ENCODE measurements at regions not wholly inside any gene's neighbourhood (a gene's known extent, or its start where the extent isn't known, plus 50 kb on each side); places are given as distances from the start of the nearest gene placed in this dataset.

DNA sequence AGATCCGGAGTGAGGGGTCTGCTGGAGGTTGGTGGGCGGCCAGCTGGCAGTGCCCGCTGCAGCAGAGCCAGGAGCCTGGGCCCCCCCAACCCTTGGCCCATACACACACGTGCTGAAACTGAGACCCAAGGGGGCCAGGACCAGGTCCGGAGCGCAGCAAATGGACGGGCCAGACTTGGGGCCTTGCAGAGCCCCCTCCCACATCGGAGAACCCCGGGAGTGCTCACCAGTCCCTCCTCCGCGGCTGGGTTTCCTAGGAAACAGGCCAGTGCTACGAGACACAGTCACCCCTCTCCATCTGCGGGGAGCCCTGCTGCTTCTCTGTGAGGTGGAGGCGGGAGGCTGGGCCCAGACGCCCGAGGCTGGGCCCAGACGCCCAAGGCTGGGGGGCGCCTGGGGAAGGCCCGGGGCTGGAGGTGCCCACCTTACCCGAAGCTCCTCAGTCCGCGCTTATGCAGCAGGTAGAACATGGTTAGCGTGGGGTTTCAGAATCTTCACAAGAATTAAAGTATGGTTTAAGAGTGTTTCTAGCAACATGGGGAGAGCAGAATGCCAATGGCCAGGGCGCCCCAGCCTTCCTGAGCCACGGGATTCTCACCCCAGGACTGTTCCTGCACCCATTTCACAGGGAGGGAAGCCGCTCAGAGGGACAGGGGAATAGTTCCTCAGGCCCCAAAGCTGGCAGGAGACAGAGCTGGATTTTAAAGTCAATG is 135.0 kb upstream of the PRR20G start:
- Histone ChIP-seq H3F3A (ENCODE audit: insufficient read depth, low read depth) (no peaks in the 10 kb centered on the region), H3K4me1 (replicated peaks; ENCODE audit: insufficient read depth) (no peaks in the 10 kb centered on the region), H4K20me1 (ENCODE audit: insufficient read depth) (no peaks in the 10 kb centered on the region), H3K4me3 (no peak overlapping the region), H3K79me2 (ENCODE audit: low read depth) (no peaks in the 10 kb centered on the region), H3K27me3 (ENCODE audit: insufficient read depth, low read depth) (peaks cover 97% of the 10 kb centered on the region), H3K4me2 (no peak overlapping the region), H3K27ac (no peak overlapping the region), H3K9me2 (ENCODE audit: insufficient read depth) (no peaks in the 10 kb centered on the region), H2AFZ (no peak overlapping the region), H3K9me3 (ENCODE audit: insufficient read depth, low read depth) (no peaks in the 10 kb centered on the region), H3K36me3 (ENCODE audit: low read depth) (no peaks in the 10 kb centered on the region)
- intact Hi-C loops (cut with micrococcal nuclease; ENCODE audit: unreplicated experiment) = no loop called here
- ChIA-PET POLR2A (ENCODE audit: unreplicated experiment) (no interaction called here), CTCF (interaction anchor here (0.7 kb wide), 1 partner anchor 348 kb away, joined by 3 read pairs; no protein-coding TSS in a partner anchor)
- no peak for DNase-seq
- BruUV-seq (replicated peaks) = no TSS peak
- TF ChIP-seq, protein P1, sequence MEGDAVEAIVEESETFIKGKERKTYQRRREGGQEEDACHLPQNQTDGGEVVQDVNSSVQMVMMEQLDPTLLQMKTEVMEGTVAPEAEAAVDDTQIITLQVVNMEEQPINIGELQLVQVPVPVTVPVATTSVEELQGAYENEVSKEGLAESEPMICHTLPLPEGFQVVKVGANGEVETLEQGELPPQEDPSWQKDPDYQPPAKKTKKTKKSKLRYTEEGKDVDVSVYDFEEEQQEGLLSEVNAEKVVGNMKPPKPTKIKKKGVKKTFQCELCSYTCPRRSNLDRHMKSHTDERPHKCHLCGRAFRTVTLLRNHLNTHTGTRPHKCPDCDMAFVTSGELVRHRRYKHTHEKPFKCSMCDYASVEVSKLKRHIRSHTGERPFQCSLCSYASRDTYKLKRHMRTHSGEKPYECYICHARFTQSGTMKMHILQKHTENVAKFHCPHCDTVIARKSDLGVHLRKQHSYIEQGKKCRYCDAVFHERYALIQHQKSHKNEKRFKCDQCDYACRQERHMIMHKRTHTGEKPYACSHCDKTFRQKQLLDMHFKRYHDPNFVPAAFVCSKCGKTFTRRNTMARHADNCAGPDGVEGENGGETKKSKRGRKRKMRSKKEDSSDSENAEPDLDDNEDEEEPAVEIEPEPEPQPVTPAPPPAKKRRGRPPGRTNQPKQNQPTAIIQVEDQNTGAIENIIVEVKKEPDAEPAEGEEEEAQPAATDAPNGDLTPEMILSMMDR (conservative IDR thresholded peaks at IDR 0.05) = no peak
- no peak for TF ChIP-seq EZH2 (IDR thresholded peaks at IDR 0.05; ENCODE audit: low read depth)

DNA sequence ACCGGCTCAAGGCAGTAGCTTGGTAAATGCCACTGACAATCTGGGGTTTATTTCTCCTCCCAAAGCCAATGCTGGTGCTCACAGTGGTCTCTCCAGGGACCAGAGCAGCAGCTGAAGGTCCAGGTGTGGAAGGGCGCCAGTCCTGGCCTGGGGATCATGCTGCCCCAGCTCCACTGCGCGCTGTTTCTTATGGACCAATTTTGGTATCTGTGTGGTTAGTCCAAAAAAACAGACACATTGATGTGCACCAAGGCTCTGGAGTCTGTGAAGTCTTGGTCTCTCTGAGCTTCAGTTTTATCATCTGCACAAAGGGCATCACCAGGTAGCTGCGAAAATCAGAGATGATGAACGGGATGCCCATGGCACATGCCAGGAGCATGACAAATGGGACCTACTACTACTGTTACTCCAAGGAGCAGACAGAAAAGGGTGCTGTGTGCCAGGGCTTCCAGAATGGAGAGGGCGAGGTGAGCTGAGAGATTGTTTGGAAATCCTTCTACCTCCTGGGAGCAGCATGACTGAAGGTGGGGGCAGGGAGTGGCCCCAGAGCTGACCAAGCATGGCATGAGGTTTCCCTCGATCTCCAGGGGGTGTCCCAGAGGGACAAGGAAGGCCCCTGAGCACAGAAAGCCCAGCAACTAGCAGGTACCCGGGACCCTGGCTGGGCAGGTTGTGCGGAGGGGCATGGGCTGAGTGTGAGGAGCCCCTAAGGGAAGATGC is 134.3 kb upstream of the PRR20G start:
- Histone ChIP-seq H3K4me3 (no peak overlapping the region), H4K20me1 (ENCODE audit: insufficient read depth) (no peaks in the 10 kb centered on the region), H3K9me2 (ENCODE audit: insufficient read depth) (no peaks in the 10 kb centered on the region), H3K27ac (no peak overlapping the region), H2AFZ (no peak overlapping the region), H3K9me3 (ENCODE audit: insufficient read depth, low read depth) (no peaks in the 10 kb centered on the region), H3K36me3 (ENCODE audit: low read depth) (no peaks in the 10 kb centered on the region), H3K27me3 (ENCODE audit: insufficient read depth, low read depth) (peaks cover 97% of the 10 kb centered on the region), H3K4me1 (replicated peaks; ENCODE audit: insufficient read depth) (no peaks in the 10 kb centered on the region), H3F3A (ENCODE audit: insufficient read depth, low read depth) (no peaks in the 10 kb centered on the region), H3K4me2 (no peak overlapping the region), H3K79me2 (ENCODE audit: low read depth) (no peaks in the 10 kb centered on the region)
- no peak for DNase-seq
- intact Hi-C loops (cut with micrococcal nuclease; ENCODE audit: unreplicated experiment) = no loop called here
- BruUV-seq (replicated peaks) = no TSS peak
- no peak for TF ChIP-seq EZH2 (IDR thresholded peaks at IDR 0.05; ENCODE audit: low read depth)
- TF ChIP-seq, protein P1 (conservative IDR thresholded peaks at IDR 0.05) = no peak
- ChIA-PET POLR2A (ENCODE audit: unreplicated experiment) (no interaction called here), CTCF (no interaction called here)

DNA sequence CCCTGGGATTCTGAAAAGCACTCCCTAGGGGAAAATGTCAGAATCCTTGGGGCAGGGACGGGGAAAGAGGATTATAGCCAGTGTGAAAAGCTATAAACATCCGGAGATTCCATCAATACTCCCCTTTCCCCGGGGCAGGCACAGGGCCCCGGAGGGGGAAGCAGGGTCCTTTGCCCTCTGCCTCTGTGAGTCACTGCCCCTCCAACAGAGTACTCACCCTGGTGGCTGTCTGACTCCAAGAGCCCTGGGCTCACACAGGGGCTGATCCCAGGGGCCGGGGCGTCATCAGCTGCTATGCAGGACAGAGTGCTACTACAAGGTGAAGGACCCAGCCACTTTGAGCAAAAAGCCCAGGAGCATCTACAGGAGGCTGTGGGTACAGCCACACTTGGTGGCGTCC is 133.0 kb upstream of the PRR20G start:
- no TSS peak for BruUV-seq (replicated peaks)
- H4K20me1 ChIP-seq (ENCODE audit: insufficient read depth) = no peaks in the 10 kb centered on the region
- no peak overlapping the region for H3K4me3 ChIP-seq
- H3K27ac ChIP-seq = no peak overlapping the region
- no peaks in the 10 kb centered on the region for H3F3A ChIP-seq (ENCODE audit: insufficient read depth, low read depth)
- H3K4me1 ChIP-seq (replicated peaks; ENCODE audit: insufficient read depth) = no peaks in the 10 kb centered on the region
- ChIA-PET CTCF (no interaction called here), POLR2A (ENCODE audit: unreplicated experiment) (no interaction called here)
- H3K9me2 ChIP-seq (ENCODE audit: insufficient read depth) = no peaks in the 10 kb centered on the region
- no peak for DNase-seq
- no peaks in the 10 kb centered on the region for H3K9me3 ChIP-seq (ENCODE audit: insufficient read depth, low read depth)
- intact Hi-C loops (cut with micrococcal nuclease; ENCODE audit: unreplicated experiment) = no loop called here
- TF ChIP-seq, protein P1 (conservative IDR thresholded peaks at IDR 0.05) = no peak
- no peak for TF ChIP-seq EZH2 (IDR thresholded peaks at IDR 0.05; ENCODE audit: low read depth)
- H2AFZ ChIP-seq = no peak overlapping the region
- no peaks in the 10 kb centered on the region for H3K36me3 ChIP-seq (ENCODE audit: low read depth)
- no peaks in the 10 kb centered on the region for H3K79me2 ChIP-seq (ENCODE audit: low read depth)
- no peak overlapping the region for H3K4me2 ChIP-seq
- H3K27me3 ChIP-seq (ENCODE audit: insufficient read depth, low read depth) = peaks cover 99% of the 10 kb centered on the region
